ENCODE measurements at regions not wholly inside any gene's neighbourhood (a gene's known extent, or its start where the extent isn't known, plus 50 kb on each side); places are given as distances from the start of the nearest gene placed in this dataset.
A peak's percentile ranks its signal among the peaks of the same experiment; 100 is the strongest.

- Histone ChIP-seq H2AFZ (ENCODE audit: low read length) (no peak overlapping the region), H3K27me3 (ENCODE audit: control insufficient read depth, insufficient read depth, low read length) (no peaks in the 10 kb centered on the region), H3K36me3 (ENCODE audit: control insufficient read depth, insufficient read depth, low read length) (no peaks in the 10 kb centered on the region), H3K4me1 (ENCODE audit: control insufficient read depth, extremely low read depth, insufficient read depth, low read length) (no peaks in the 10 kb centered on the region), H3K79me2 (ENCODE audit: control insufficient read depth, insufficient read depth, low read length) (no peaks in the 10 kb centered on the region), H3K9me3 (ENCODE audit: control insufficient read depth, insufficient read depth, low read depth, low read length) (no peaks in the 10 kb centered on the region), H3K4me2 (ENCODE audit: extremely low read depth, insufficient read depth, low read length) (no peak overlapping the region), H3K9ac (ENCODE audit: insufficient read depth, low read length) (no peak overlapping the region), H3K4me3 (replicated peaks in 1 of 4; ENCODE audit: control extremely low read depth in 1 of 4, insufficient read depth in 1 of 4, low read depth in 3 of 4, low read length in 4 of 4) (no peak overlapping the region), H3K27ac (ENCODE audit: insufficient read depth, low read length) (no peak overlapping the region), H4K20me1 (ENCODE audit: control insufficient read depth, extremely low read depth, insufficient read depth, low read length) (no peaks in the 10 kb centered on the region)
- peak in 1 of 2 donors; percentile 22 for DNase-seq (ENCODE audit: low read depth in 2 of 2)
- TF ChIP-seq EZH2 (IDR thresholded peaks at IDR 0.05; ENCODE audit: low read length, missing control alignments) (no peak), CTCF (conservative IDR thresholded peaks at IDR 0.05 in 1 of 2, IDR thresholded peaks at IDR 0.05 in 1 of 2; ENCODE audit: low read depth in 1 of 2, low read length in 2 of 2) (no peak)
These were observed 75.1 kb upstream of the ATG10 start for GRCh38 chr5:81896764-81897163.

- no peaks in the 10 kb centered on the region for H3K36me3 ChIP-seq (ENCODE audit: control insufficient read depth, insufficient read depth, low read length)
- no peaks in the 10 kb centered on the region for H4K20me1 ChIP-seq (ENCODE audit: control insufficient read depth, extremely low read depth, insufficient read depth, low read length)
- TF ChIP-seq EZH2 (IDR thresholded peaks at IDR 0.05; ENCODE audit: low read length, missing control alignments) (no peak), CTCF (conservative IDR thresholded peaks at IDR 0.05 in 1 of 2, IDR thresholded peaks at IDR 0.05 in 1 of 2; ENCODE audit: low read depth in 1 of 2, low read length in 2 of 2) (no peak)
- H3K4me1 ChIP-seq (ENCODE audit: control insufficient read depth, extremely low read depth, insufficient read depth, low read length), result no peaks in the 10 kb centered on the region
- no peak overlapping the region for H3K4me2 ChIP-seq (ENCODE audit: extremely low read depth, insufficient read depth, low read length)
- H3K27ac ChIP-seq (ENCODE audit: insufficient read depth, low read length), result no peak overlapping the region
- H2AFZ ChIP-seq (ENCODE audit: low read length), result no peak overlapping the region
- H3K4me3 ChIP-seq (replicated peaks in 1 of 4; ENCODE audit: control extremely low read depth in 1 of 4, insufficient read depth in 1 of 4, low read depth in 3 of 4, low read length in 4 of 4), result no peak overlapping the region
- DNase-seq (ENCODE audit: low read depth in 2 of 2), result no peak
- H3K79me2 ChIP-seq (ENCODE audit: control insufficient read depth, insufficient read depth, low read length), result no peaks in the 10 kb centered on the region
- no peaks in the 10 kb centered on the region for H3K9me3 ChIP-seq (ENCODE audit: control insufficient read depth, insufficient read depth, low read depth, low read length)
- H3K9ac ChIP-seq (ENCODE audit: insufficient read depth, low read length), result no peak overlapping the region
- H3K27me3 ChIP-seq (ENCODE audit: control insufficient read depth, insufficient read depth, low read length), result no peaks in the 10 kb centered on the region
These were observed 76.5 kb upstream of the ATG10 start for GRCh38 chr5:81895307-81895706.

- no peak overlapping the region for H3K4me3 ChIP-seq (replicated peaks in 1 of 4; ENCODE audit: control extremely low read depth in 1 of 4, insufficient read depth in 1 of 4, low read depth in 3 of 4, low read length in 4 of 4)
- no peaks in the 10 kb centered on the region for H3K36me3 ChIP-seq (ENCODE audit: control insufficient read depth, insufficient read depth, low read length)
- no peak for DNase-seq (ENCODE audit: low read depth in 2 of 2)
- no peaks in the 10 kb centered on the region for H3K4me1 ChIP-seq (ENCODE audit: control insufficient read depth, extremely low read depth, insufficient read depth, low read length)
- H3K27me3 ChIP-seq (ENCODE audit: control insufficient read depth, insufficient read depth, low read length), result no peaks in the 10 kb centered on the region
- no peaks in the 10 kb centered on the region for H4K20me1 ChIP-seq (ENCODE audit: control insufficient read depth, extremely low read depth, insufficient read depth, low read length)
- no peak overlapping the region for H2AFZ ChIP-seq (ENCODE audit: low read length)
- H3K79me2 ChIP-seq (ENCODE audit: control insufficient read depth, insufficient read depth, low read length), result no peaks in the 10 kb centered on the region
- TF ChIP-seq EZH2 (IDR thresholded peaks at IDR 0.05; ENCODE audit: low read length, missing control alignments) (no peak), CTCF (conservative IDR thresholded peaks at IDR 0.05 in 1 of 2, IDR thresholded peaks at IDR 0.05 in 1 of 2; ENCODE audit: low read depth in 1 of 2, low read length in 2 of 2) (no peak)
- H3K4me2 ChIP-seq (ENCODE audit: extremely low read depth, insufficient read depth, low read length), result no peak overlapping the region
- H3K9me3 ChIP-seq (ENCODE audit: control insufficient read depth, insufficient read depth, low read depth, low read length), result no peaks in the 10 kb centered on the region
- H3K9ac ChIP-seq (ENCODE audit: insufficient read depth, low read length), result no peak overlapping the region
- no peak overlapping the region for H3K27ac ChIP-seq (ENCODE audit: insufficient read depth, low read length)
These were observed 77.9 kb upstream of the ATG10 start for GRCh38 chr5:81893961-81894360.
